HG03457 (cell line): ENCODE measurements at regions not wholly inside any gene's neighbourhood (a gene's known extent, or its start where the extent isn't known, plus 50 kb on each side); places are given as distances from the start of the nearest gene placed in this dataset.

ENCODE experiments used
- ATAC-seq: cut with Tn5 transposase; IDR thresholded peaks from one replicate; pipeline ENCODE4 v1.9.1; 2021; ENCODE audit warnings: moderate number of reproducible peaks; ENCODE audit not compliant: unreplicated experiment

DNA sequence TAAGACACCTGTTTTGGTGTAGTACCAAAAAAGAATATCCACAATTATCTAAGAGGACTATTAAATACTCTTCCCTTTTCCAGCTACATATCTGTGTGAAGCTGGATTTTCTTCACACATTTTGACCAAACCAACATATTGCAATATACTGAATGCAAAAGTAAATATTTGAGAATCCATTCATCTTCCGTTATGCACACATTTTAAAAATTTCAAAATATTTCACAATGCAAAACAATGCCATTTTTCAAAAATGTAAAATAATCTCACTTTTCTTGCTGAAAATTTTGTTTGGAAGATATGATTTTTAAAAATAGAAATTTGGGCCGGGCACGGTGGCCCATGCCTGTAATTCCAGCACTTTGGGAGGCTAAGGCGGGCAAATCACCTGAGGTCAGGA is 133.9 kb upstream of the FUT8 start:
- no peak for ATAC-seq

DNA sequence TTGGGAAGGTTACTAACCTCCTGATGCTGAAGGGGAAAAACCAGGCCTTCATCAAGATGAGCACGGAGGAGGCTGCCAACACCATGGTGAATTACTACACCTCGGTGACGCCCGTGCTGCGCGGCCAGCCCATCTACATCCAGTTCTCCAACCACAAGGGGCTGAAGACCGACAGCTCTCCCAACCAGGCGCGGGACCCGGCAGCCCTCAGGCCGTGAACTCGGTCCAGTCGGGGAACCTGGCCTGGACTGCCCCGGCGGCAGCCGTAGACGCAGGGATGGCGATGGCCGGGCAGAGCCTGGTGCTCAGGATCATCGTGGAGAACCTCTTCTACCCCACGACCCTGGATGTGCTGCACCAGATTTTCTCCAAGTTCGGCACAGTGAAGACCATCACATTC is 133.0 kb upstream of the FUT8 start:
- ATAC-seq = no peak

DNA sequence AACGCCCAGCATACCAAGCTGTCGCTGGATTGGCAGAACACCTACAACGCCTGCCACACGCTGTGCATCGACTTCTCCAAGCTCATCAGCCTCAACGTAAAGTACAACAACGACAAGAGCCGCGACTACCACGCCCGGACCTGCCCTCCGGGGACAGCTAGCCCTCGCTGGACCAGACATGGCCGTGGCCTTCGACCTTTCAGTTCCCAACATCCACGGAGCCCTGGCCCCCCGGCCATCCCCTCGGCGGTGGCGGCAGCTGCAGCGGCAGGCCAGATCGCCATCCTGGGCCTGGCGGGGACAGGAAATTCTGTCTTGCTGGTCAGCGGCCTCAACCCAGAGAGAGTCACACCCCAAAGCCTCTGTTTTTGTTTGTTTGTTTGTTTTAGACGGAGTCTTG is 132.6 kb upstream of the FUT8 start:
- no peak for ATAC-seq

DNA sequence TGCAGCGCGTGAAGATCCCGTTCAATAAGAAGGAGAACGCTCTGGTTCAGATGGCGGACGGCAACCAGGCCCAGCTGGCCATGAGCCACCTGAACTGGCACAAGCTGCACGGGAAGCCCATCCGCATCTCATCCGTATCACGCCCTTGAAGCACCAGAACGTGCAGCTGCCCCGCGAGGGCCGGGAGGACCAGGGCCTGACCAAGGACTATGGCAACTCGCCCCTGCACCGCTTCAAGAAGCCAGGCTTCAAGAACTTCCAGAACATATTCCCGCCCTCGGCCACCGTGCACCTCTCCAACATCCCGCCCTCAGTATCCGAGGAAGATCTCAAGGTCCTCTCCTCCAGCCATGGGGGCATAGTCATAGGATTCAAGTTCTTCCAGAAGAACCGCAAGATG is 131.9 kb upstream of the FUT8 start:
- no peak for ATAC-seq

DNA sequence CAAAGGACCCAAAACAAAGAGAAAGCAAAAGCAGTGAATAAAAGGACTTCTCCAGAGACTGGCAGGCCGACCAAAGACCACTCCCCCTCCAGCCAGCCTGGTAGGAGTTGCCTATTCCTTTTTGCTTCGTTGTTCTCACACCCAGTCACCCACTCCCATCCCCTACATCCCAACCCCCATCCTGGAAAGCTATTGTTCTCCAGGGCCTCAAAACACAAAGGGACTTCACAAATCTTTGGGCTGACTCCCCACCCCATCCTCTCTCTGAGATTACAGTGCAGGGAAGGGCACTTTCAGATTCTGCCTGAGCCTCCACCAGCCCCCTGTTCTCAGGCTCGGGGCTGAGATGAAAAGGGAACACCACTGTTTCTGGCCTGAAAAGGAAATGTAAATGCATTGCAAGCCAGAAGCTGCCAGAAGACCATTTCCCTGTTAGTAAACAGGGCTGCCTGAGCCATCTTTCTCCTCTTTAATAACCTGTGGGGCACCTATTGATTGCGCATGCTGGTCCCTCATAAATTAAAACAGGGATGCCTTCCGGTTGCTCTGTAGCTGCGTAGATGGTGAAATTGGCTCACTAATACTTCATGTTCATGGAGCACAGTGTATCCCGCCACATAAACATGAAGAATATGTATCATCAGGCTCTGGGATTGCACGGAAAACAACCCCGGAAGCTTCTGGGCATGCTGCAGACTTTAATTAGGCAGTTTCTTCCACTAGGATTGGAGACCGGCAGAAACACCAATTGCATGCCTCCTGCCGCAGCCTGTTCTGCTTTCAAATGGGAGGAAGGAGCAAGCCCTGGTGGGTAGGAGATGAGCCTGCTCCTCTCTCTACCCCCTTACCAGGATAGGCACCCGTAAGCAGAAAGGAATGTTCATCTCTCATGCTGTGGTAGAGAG is 130.3 kb upstream of the FUT8 start:
- ATAC-seq = no peak

DNA sequence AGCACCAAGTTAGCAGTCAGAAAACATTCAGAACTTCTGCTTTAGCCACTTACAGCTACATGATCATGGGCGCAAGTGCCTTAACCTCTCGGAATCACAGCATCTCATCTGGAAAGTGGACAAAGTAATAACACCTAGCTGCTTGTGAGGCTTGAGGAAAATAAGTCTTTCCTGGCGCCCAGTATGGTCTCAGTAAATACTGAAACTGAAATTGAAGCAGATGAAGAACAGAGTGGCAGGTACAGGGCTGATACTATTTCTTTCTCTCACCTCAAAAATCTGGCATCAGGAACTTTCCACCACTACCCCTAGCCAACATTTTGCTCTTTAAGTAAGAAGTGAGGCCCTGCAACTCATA is 129.7 kb upstream of the FUT8 start:
- no peak for ATAC-seq

DNA sequence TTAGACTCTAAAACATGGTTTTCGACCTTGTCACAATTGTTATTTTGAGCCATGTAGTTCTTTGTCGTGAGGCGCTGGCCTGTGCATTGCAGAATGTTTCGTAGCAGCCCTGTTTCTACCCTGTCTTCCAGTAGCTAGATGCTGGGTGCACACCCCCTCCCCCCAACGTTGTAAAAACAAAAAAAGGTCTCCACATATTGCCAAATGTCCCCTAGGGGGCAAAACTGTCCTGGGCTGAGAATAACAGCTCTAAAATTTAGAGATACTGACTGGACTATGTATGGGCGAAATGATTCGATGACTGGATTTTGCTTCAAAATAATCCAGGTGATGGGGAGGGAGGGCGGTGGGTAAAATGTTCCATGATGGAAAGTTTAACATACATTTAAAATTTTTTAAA is 126.1 kb upstream of the FUT8 start:
- ATAC-seq = no peak

DNA sequence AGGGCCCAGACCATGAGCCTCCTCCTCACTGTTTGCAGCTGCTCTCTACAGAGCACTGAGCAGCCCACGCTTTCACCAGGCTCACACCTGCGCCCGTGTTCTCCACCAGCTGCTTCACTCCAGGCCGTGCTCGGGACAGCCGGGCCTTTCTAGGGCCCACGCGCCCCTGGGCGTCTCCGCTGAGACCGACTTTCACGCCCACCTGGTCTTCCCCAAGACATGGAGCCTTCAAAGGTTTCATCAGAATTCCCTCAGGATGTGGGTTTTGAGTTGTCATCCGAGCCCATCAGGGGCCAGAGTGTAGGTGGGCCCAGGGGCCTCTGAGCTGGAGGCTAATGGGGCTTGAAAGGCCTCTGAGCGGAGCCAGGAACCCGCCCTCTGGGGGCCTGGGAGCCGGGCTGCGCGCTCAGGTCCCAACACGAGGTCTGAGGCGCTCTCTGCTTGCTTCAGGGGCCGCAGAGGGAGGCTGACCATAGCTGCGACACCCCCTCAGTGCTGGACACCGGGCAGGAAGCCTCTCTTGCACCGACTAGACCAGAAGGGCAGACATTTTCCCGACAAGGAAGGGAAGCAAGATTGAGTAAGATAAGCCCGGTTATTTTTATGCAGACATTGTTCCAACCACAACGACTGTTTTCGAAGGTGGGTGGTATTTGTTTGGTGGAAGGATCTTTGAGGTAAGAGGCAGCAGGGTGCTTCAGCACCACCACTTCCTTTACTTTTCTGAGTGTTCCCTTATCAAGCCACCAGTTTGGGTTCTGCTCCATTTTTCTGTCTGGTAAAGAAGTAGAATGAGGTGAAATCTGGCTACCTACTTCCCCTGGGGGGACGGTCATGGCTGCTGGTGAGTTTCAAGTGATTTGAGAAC is 125.0 kb upstream of the FUT8 start:
- peak; percentile 53 for ATAC-seq

DNA sequence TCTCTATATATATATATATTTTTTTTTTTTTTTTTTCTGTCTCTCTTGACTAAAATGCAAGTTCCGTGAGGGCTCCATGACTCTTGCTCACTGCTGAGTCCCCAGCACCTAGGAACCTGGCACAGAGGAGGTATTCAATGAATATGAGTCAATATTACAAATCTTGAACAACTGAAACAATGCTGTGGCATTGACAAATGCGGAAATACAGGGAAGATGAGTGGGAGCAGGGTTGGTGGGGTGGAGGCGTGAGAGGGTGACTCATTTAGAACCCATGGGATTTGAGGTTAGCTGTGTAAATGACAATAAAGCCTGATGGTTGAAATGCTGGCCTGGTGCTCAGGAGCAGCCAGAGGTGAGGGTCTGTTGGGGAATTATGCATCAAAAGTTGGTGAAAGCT is 121.7 kb upstream of the FUT8 start:
- no peak for ATAC-seq

DNA sequence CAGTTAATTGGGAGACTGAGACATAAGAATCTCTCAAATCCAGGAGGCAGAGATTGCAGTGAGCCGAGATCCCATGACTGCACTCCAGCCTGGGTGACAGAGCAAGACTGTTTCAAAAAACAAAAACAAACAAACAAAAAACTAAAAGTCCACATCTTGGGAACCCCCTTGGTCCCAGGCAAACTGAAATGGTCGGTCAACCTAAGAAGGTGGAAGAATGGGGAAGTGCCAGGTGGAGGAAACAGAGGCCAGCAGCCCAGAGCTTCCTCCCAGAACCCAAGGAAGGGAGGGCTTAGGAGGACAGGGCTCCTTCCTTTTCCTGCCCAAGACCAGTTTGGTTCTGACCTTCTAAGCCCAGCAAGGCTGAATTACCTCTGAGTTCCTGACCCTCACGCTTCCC is 121.0 kb upstream of the FUT8 start:
- ATAC-seq = no peak

DNA sequence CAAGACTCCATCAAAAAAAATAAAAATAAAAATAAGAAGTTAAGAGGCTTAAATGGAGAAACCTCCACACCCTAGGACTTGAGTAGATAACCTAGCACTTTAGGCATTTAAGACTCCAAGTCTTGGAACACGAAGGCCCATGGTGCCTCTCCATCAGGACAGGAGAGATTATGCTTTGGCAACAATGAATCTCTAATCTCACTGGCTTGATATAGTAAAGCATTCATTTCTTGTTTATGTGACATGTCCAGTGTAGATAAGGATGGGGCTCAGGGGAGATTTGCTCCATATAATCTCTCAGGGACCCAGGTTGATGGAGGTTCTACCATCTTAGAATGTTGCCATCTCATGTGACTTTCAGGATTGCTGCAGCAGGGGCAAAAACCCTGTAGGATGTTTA is 117.7 kb upstream of the FUT8 start:
- ATAC-seq = no peak

DNA sequence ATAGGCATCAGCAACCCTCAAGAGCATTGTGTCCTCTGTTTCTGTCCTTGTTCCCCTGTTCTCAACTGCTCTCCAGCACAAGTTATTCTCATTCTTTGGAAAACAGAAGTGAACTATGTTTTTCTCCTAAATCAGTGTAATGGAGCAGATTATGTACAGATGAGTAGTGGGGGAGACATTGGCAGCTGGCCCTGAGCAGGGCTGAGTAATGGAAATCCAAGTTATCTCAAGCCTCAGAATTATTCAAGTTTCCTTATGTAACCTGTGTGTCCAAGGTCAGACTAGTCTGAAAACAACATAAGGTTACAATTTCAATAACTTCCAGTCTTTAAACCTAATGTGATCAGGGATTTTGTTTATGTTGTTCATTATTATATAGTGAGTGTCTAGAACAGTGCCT is 116.1 kb upstream of the FUT8 start:
- no peak for ATAC-seq

DNA sequence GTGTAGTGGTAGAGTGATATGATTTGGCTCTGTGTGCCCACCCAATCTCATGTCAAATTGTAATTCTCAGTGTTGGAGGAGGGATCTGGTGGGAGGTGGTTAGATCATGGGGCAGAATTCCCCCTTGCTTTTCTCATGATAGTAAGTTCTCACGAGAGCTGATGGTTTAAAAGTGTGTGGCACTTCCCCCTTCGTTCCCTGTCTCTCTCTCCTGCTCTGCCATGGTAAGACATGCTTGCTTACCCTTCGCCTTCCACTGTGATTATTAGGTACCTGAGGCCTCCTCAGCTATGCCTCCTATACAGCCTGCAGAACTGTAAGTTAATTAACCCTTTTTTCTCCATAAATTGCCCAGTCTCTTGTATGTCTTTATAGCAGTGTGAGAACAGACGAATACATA is 115.7 kb upstream of the FUT8 start:
- ATAC-seq = no peak

DNA sequence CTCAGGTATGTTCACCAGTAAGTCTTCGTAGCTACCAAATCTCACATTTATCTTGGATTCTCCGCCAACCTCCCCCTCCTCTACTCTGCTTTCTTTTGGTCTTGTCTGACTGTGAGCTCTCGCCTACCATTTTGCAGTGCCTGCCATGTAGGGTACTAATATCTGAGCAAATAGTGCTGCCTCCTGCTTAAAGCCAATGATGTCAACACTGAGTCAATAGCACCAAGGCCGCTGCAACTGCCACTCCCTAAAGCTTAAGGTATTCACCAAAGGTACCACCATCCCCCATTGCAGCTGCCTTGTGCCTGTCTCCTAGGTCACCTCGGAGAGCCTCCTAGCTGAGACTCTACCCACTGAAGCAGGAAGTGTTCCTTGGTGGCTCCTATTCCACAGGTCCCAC is 114.8 kb upstream of the FUT8 start:
- no peak for ATAC-seq

DNA sequence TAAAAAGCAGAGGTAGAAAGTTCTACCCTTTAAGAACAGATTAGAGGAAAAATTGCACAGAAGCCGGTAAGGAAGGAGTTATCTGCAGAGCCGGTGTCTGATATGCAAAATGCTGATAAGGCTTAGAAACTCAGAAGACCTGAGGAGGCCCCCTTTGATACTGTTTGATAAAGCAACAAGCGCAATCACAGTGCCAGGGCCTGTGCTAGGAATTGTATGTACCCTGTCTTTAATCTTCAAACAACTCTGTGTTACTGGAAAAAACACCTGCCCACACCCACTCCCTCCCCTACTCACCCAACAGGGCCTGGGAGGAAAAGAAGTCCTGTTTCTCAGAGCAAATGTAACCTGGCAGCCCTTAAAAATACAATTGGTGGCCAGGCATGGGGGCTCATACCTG is 112.7 kb upstream of the FUT8 start:
- no peak for ATAC-seq

DNA sequence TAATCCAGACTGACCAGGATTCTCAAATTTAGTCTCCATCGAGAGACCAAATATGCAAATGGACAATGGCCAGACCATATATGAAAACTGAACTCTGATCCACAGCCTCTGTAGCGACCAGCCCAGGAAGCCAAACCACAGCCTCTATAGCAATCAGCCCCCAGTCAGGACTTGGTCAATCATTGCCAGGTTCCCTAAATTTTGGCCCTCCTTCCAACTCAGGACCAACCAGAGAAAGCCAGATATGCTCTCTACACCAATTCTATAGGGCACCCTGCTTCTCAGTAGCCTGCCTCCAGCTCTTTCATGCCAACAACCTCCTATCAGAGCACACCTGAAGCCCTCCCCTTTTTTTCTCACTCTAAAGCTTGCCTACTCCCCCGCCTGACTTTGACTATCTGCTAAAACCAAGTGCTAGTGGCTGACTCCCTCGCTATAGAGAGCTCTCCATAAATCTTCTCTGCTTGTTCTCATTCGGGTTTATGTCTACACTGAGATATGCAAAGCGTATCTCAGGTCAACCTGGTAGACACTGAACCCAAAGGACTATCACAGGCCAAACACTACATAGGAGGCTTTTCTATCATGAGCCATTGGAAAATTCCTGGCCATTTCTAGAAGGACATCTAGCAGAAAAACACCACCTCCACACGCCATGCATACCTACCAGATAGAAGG is 110.5 kb upstream of the FUT8 start:
- ATAC-seq = peak; percentile 57

DNA sequence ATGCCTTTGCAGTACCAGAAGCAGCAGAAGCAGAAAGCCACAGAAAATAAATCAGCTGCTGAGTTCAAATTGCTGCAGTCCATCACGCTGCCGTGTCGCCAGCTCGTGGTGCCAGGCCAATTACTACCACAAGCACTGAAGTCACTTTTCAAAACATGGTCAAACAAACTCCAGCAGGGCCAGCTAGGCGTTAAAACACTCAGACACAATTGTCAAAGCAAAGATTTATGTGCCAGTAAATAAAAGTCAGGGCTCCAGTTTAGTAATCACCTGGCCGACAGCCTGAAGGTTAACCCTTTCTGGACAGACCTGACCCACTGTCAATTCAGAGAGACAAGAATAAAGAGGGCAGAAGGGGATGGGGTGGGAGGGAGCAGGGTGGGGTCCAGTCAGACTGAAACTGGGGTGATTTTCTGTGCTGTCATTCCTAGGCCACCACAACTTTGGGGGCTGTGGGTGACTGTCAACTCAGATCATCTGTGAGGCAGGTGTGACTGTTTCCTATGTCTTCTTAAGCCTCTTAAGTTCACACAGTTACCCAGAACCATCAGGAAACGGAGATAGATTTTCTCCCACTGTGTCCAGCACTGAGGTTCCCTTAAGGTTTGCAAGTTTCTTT is 109.8 kb upstream of the FUT8 start:
- peak; percentile 39 for ATAC-seq

DNA sequence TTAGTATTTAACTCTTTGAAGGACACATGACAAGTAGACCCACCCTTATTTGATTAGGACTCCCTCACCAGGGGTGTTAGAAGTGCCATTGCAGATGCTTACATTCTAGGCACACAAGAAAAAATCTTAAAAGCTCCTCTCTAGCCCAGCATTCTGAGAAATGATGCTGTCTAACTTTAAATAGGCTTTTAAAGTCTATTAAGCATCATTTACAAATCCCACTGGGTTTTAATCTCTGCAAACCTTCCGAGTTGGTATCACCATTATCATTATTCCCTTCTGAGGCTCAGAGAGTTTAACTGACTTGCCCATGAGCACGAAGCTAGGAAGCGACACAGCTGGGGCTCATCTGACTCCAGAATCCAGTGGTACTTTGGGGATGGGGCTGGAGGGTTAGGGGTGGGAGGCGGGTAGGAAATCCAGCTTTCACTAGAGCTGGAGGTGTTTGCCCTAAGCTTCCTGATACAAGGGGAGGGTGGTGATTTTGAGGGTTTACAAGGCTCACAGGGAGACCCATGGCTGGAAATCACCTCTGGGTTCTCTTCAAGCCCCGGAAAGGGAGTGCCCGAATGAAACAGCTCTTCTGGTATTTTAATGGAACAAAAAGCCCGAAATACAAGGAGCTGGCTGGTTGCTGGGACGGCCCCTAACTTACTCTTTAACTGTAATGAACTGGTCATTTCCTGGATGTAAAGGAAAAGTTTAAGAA is 109.2 kb upstream of the FUT8 start:
- ATAC-seq = no peak

DNA sequence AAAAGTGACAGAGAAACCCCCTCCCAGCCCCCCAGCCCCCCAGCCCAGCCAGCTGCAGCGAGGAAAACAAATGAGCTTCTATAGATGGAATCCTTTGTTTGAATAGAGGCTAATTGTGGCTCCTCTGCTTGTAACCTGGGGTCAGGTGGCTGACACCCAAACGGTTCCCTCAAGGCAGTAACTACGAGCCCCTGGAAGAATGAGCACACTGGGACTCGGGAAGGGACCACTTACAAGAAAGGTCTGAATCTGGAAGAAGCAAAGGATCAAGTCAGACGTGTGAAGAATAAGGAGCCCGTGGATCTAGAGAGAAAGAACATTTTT is 108.7 kb upstream of the FUT8 start:
- ATAC-seq = no peak

DNA sequence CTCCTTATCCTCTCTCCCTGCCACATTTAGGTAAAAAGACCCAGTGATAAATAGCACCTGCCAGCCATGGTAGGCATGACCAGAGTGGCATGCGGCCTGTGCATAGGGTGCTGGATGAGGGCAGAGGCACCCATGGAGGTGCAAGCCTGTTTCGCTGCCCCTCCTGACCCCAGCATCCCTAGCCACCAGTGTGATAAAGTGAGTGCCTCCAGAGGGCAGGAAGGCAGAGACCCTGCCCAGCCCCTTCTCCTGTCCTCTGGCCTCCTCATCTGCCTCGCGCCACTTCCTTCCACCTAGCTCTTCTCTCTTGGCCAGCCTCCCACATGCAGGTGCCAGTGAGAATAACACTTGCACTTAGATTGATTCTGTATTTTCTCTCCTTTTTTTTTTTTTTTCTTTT is 108.3 kb upstream of the FUT8 start:
- no peak for ATAC-seq

DNA sequence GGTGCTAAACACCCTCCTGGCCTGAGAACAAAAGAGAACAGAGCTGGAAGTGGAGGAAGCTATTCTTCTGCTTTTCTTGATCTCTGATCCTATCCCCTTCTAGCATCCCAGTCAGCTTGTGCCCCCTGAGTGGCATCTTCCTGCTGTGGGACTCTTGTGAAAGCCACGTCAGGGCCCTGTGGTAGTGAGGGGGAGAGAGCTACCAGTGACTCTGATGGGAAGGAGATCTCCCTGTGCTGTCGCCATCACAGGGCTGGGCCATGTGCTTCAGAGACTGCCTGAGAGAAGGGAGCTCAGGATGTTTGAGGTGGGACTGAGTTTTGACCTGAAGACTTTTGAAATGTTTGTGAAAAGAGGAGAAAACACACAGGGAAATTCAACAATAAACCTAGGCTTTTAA is 107.6 kb upstream of the FUT8 start:
- no peak for ATAC-seq
